HUES48 (cell line): ENCODE measurements at regions not wholly inside any gene's neighbourhood (a gene's known extent, or its start where the extent isn't known, plus 50 kb on each side); places are given as distances from the start of the nearest gene placed in this dataset.
"Not testable (repeated sequence)": the region's sequence is repeated elsewhere in the genome, so short reads cannot be mapped to it uniquely, and the experiment has no call there.

Experiments used
- H3K27ac ChIP-seq: one replicate; pipeline ENCODE4 v1.7.0; 2013; ENCODE audit warnings: low read depth, low read length, inconsistent platforms
- H3K27me3 ChIP-seq: 2 replicates; pipeline ENCODE4 v1.6.1; 2013; ENCODE audit warnings: mild to moderate bottlenecking, low read length; ENCODE audit not compliant: control insufficient read depth, insufficient read depth
- H3K36me3 ChIP-seq: 2 replicates; pipeline ENCODE4 v1.6.1; 2013; ENCODE audit warnings: low read length; ENCODE audit not compliant: control insufficient read depth, insufficient read depth
- H3K4me1 ChIP-seq: 2 replicates; pipeline ENCODE4 v1.6.1; 2013; ENCODE audit warnings: mild to moderate bottlenecking, low read length; ENCODE audit not compliant: control insufficient read depth, insufficient read depth
- H3K4me3 ChIP-seq: 2 replicates; pipeline ENCODE4 v1.5.1; 2013; ENCODE audit warnings: mild to moderate bottlenecking, low read depth, low read length
- H3K9ac ChIP-seq: 2 replicates; pipeline ENCODE4 v1.6.1; 2013; ENCODE audit warnings: mild to moderate bottlenecking, low read depth, low read length, moderate library complexity
- H3K9me3 ChIP-seq: 2 replicates; pipeline ENCODE4 v1.6.1; 2013; ENCODE audit warnings: low read length; ENCODE audit not compliant: control insufficient read depth, insufficient read depth

- H3K9ac ChIP-seq, result no peak overlapping the region
- H3K27me3 ChIP-seq, result no peaks in the 10 kb centered on the region
- H3K4me3 ChIP-seq, result no peak overlapping the region
- H3K27ac ChIP-seq, result no peak overlapping the region
- no peaks in the 10 kb centered on the region for H3K4me1 ChIP-seq
- H3K36me3 ChIP-seq, result no peaks in the 10 kb centered on the region
- H3K9me3 ChIP-seq, result peaks cover 33% of the 10 kb centered on the region
These were observed 597.2 kb downstream of the GOLGA6L6 start for GRCh38 chr15:19944261-19944888.

GRCh38 chr15:19943515-19943914, 598.1 kb downstream of the GOLGA6L6 start:
- H3K9ac ChIP-seq, result no peak overlapping the region
- no peaks in the 10 kb centered on the region for H3K36me3 ChIP-seq
- no peaks in the 10 kb centered on the region for H3K4me1 ChIP-seq
- no peaks in the 10 kb centered on the region for H3K27me3 ChIP-seq
- H3K9me3 ChIP-seq, result peaks cover 33% of the 10 kb centered on the region
- H3K4me3 ChIP-seq, result no peak overlapping the region
- H3K27ac ChIP-seq, result no peak overlapping the region

- not testable (repeated sequence) for H3K27ac ChIP-seq, H3K36me3 ChIP-seq, H3K9ac ChIP-seq, H3K4me3 ChIP-seq, H3K4me1 ChIP-seq, H3K27me3 ChIP-seq
- H3K9me3 ChIP-seq, result peaks cover 41% of the 10 kb centered on the region
These were observed 638.3 kb downstream of the GOLGA6L6 start for GRCh38 chr15:19903281-19903680.

DNA sequence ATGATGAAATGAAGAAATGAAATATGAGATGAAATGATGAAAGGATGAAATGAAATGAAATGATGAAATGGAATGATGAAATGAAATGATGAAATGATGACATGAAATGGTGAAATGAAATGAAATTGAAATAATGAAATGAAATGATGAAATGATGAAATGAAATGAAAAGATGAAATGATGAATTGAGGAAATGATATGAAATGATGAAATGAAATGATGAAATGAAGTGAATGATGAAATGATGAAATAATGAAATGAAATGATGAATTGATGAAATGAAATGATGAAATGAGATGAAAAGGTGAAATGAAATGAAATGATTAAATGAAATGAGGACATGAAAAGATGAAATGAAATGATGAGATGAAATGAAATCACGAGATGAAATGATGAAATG, 639.2 kb downstream of the GOLGA6L6 start:
- not testable (repeated sequence) for H3K36me3 ChIP-seq, H3K27me3 ChIP-seq, H3K4me1 ChIP-seq, H3K9ac ChIP-seq, H3K27ac ChIP-seq, H3K4me3 ChIP-seq
- H3K9me3 ChIP-seq, result peaks cover 45% of the 10 kb centered on the region

DNA sequence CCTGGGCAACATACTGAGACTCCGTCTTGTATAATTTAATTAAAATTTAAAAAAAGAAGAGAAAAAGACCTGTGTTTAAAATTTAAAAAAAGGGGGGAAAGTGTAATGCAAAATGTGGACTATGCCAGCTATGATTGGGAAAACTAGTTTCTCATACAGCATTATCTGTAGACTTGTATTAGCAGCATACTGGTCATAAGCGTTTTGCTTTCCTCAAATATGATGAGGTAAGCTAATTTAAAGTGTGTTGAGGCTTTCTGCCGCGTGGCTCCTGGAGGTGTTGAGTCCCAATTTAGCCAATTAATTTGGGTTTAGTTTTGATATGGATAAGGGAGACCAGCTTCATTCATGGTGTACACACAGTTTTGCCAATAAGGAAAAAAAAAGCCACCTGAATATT, 640.2 kb downstream of the GOLGA6L6 start:
- peaks cover 45% of the 10 kb centered on the region for H3K9me3 ChIP-seq
- not testable (repeated sequence) for H3K36me3 ChIP-seq, H3K4me1 ChIP-seq, H3K27me3 ChIP-seq, H3K4me3 ChIP-seq, H3K9ac ChIP-seq, H3K27ac ChIP-seq

DNA sequence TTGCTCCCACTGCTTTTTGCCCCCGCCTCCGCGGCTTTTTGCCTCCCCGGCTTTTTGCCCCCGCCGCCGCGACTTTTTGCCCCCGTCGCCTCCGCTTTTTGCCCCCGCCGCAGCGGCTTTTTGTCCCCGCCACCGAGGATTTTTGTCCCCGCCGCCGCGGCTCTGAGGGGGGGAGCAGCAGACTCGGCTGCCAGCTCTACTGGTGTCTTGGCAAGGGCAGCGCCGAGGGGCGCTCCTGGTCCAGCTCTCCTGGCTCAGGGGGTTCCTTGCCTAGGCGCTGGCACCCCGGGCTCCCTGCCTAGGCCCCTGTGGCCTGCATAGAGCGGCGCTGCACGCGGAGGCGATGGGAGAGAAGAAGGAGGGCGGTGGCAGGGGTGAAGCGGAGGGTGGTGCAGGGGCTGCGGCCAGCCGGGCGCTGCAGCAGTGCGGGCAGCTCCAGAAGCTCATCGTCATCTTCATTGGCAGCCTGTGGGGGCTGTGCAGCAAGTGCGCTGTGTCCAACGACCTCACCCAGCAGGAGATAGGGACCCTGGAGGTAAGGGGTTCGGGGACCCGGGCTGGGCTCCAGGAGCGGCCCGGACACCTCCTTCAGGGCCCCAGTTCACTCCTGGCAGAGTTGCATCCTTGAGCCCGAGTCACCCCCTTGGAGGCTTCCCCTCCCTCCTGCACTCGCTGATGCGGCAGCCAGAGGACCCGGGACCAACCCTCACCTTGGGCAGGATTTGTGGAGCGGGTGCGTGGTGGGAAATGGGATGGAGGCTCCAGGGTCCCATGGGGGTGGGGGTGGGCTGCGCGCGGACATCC, 642.4 kb downstream of the GOLGA6L6 start:
- peaks cover 50% of the 10 kb centered on the region for H3K9me3 ChIP-seq
- H3K4me3 ChIP-seq, result no peak overlapping the region
- no peaks in the 10 kb centered on the region for H3K36me3 ChIP-seq
- H3K4me1 ChIP-seq, result no peaks in the 10 kb centered on the region
- no peaks in the 10 kb centered on the region for H3K27me3 ChIP-seq
- no peak overlapping the region for H3K9ac ChIP-seq
- H3K27ac ChIP-seq, result no peak overlapping the region

- H3K4me1 ChIP-seq, H3K9me3 ChIP-seq, H3K36me3 ChIP-seq, H3K4me3 ChIP-seq, H3K9ac ChIP-seq, H3K27me3 ChIP-seq, H3K27ac ChIP-seq: not testable (repeated sequence)
These were observed 652.8 kb downstream of the GOLGA6L6 start for GRCh38 chr15:19888811-19889210.

GRCh38 chr15:19844061-19844460, 697.5 kb downstream of the GOLGA6L6 start:
- not testable (repeated sequence) for H3K4me1 ChIP-seq, H3K9ac ChIP-seq, H3K27me3 ChIP-seq, H3K27ac ChIP-seq, H3K4me3 ChIP-seq, H3K36me3 ChIP-seq
- peaks cover 17% of the 10 kb centered on the region for H3K9me3 ChIP-seq
